Testis (tissue), 2 donors: ENCODE measurements at regions not wholly inside any gene's neighbourhood (a gene's known extent, or its start where the extent isn't known, plus 50 kb on each side); places are given as distances from the start of the nearest gene placed in this dataset.

Experiments
- DNase-seq: peaks from one replicate; pipeline ENCODE4 v3.0.0-alpha.2; 2019
- H3K27ac ChIP-seq, 2 donors: fragments of 200-600 bp; sonication (generic); one replicate each; pipeline ENCODE4 v1.5.1; 2019
- H3K27me3 ChIP-seq: fragments of 200-600 bp; sonication (generic); one replicate; pipeline ENCODE4 v1.5.1; 2019
- H3K36me3 ChIP-seq: fragments of 200-600 bp; sonication (generic); one replicate; pipeline ENCODE4 v1.5.1; 2017; ENCODE audit warnings: low read depth; ENCODE audit errors: missing control alignments
- H3K4me1 ChIP-seq: fragments of 200-600 bp; sonication (generic); one replicate; pipeline ENCODE4 v1.5.1; 2019
- H3K4me3 ChIP-seq, 2 donors: fragments of 200-600 bp; sonication (generic); one replicate each; pipeline ENCODE4 v1.5.1; 2017 to 2019
- H3K9me3 ChIP-seq: fragments of 200-600 bp; sonication (generic); one replicate; pipeline ENCODE4 v1.5.1; 2017
- POLR2A ChIP-seq: fragments of 450-650 bp; IDR thresholded peaks from one replicate; pipeline ENCODE4 v1.6.1; 2017; ENCODE audit warnings: antibody characterized with exemption, mild to moderate bottlenecking, moderate library complexity
- WGBS, 2 donors: methylation state at CpG; one replicate each; pipeline ENCODE4 v1.1.5; 2018; 5-methylcytosine and 5-hydroxymethylcytosine counted together
- intact Hi-C: fragments of 100-400 bp; cut with DNase I; formaldehyde crosslinking; loops from one replicate; pipeline ENCODE4 v1.15.1; 2023; ENCODE audit warnings: low total_unique reads
- TF ChIP-seq, protein P1 (sequence below), 3 experiments: fragments of 450-650 bp in 2 of 3; fragments of 200-600 bp in 1 of 3; sonication (generic) in 1 of 3; IDR thresholded peaks; one replicate each; pipeline ENCODE4 v1.5.1; 2016 to 2019; ENCODE audit warnings: antibody characterized with exemption in 3 of 3, mild to moderate bottlenecking in 2 of 3, moderate library complexity in 1 of 3

DNA sequence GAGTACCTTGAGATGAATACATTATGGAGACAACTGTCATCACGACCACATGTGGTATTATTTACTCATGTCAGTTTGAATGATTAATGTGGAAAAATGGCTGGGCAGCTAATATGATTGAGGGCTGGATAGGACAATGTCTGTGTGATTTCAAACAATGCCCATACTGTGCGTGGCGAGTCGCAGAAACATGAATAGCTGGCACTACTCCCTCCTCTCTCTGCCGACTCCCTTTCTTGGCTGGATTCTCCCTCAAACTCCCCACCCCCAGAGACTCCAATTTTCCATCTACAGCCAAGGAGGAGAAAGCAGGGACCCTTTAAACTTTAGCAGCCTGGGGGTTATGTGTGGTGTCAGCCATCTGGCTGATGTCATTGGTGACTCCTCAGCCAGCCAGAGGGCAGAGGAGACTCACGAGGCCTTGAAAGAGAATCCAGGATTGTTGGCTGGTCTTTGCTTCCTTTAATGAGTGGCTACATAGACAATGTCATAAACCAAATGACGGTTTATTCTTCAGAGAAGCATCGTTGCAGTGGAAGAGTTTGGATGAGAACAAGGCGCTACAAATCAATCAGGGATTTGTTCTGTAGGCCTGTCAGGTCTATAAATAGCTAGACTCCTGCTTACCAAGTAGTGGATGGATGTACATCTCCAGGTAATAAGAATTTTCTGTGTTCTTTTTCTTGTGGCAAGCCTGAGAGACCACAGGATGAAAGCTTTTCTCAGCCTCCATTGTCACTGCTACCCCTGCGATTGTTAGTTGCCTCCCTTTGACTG, 165.6 kb downstream of the DLEU7 start:
- intact Hi-C loops = no loop called here
- H3K36me3 ChIP-seq = no peaks in the 10 kb centered on the region
- TF ChIP-seq, protein P1, sequence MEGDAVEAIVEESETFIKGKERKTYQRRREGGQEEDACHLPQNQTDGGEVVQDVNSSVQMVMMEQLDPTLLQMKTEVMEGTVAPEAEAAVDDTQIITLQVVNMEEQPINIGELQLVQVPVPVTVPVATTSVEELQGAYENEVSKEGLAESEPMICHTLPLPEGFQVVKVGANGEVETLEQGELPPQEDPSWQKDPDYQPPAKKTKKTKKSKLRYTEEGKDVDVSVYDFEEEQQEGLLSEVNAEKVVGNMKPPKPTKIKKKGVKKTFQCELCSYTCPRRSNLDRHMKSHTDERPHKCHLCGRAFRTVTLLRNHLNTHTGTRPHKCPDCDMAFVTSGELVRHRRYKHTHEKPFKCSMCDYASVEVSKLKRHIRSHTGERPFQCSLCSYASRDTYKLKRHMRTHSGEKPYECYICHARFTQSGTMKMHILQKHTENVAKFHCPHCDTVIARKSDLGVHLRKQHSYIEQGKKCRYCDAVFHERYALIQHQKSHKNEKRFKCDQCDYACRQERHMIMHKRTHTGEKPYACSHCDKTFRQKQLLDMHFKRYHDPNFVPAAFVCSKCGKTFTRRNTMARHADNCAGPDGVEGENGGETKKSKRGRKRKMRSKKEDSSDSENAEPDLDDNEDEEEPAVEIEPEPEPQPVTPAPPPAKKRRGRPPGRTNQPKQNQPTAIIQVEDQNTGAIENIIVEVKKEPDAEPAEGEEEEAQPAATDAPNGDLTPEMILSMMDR (IDR thresholded peaks at IDR 0.05) = no peak
- TF ChIP-seq POLR2A = no peak
- peak overlapping the region; percentile 66 for H3K27ac ChIP-seq
- WGBS, 2 donors = 60 to 63% methylated on average over 10 of the region's 10 CpGs
- peaks cover 27% of the 10 kb centered on the region for H3K4me1 ChIP-seq
- no peaks in the 10 kb centered on the region for H3K27me3 ChIP-seq
- H3K9me3 ChIP-seq = no peaks in the 10 kb centered on the region
- peak; percentile 79 for DNase-seq
- peak overlapping the region in 1 of 2 donors; percentile 36 for H3K4me3 ChIP-seq

DNA sequence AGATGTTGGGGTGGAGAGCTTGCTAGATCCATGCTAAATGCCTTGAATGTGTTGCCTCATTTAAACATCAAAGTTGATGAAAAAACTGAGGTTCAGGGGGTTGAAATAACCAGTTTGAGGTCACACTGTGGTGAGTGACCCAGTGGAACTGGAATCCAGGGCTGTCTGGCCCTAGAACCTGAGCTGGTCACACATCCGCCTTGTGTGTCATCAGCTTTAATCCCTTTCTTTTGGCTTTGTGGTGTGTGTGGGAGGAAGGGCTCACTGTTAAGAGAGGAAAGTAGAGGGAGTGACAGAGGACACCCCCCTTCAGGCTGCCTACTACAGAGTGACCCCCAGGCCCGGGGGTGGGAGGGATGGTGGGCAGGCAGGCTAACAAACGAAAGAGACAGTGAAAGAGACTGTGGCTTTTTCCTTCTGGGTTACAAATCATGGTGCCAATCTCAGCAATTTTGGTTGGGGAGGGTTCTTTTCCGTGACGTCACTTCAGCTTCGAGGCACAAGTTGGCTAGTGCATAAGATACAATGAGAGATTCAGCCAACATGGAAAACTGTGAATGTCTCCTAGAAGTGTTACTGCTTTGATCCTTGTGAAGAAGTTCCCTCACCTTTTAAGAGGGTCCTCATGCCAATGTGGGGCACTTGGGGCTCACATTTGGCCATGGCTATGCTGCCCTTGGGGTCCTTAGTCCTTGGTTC, 164.9 kb downstream of the DLEU7 start:
- peak overlapping the region; percentile 66 for H3K27ac ChIP-seq
- TF ChIP-seq, protein P1 (IDR thresholded peaks at IDR 0.05) = no peak
- no peak for TF ChIP-seq POLR2A
- no peaks in the 10 kb centered on the region for H3K36me3 ChIP-seq
- peak; percentile 43 for DNase-seq
- intact Hi-C loops = no loop called here
- H3K4me3 ChIP-seq = peak overlapping the region in 1 of 2 donors; percentile 36
- no peaks in the 10 kb centered on the region for H3K27me3 ChIP-seq
- 68 to 83% methylated on average over 6 of the region's 6 CpGs for WGBS, 2 donors
- H3K4me1 ChIP-seq = peaks cover 33% of the 10 kb centered on the region
- H3K9me3 ChIP-seq = no peaks in the 10 kb centered on the region

DNA sequence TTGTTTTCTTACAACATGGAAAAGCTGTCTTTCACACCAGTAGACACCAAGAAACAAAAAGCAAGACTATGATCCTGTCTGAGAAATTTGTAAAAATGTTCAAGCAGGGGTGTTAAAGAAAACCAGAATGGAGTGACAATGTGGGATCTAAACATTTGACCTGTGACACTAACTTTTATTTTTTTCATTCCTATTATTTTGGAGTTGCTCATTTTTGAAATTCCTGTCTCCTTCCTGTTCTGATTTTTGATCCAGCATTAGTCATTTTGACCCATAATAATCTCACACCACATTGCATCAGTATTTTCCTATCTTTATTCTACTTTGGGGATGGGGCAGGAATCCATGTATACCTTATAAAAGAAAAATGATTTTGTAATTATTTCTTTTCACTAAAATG, 164.2 kb downstream of the DLEU7 start:
- peak overlapping the region in 1 of 2 donors; percentile 36 for H3K4me3 ChIP-seq
- intact Hi-C loops = no loop called here
- peak overlapping the region; percentile 66 for H3K27ac ChIP-seq
- H3K27me3 ChIP-seq = no peaks in the 10 kb centered on the region
- no peaks in the 10 kb centered on the region for H3K9me3 ChIP-seq
- peaks cover 36% of the 10 kb centered on the region for H3K4me1 ChIP-seq
- no peaks in the 10 kb centered on the region for H3K36me3 ChIP-seq
- TF ChIP-seq, protein P1 (IDR thresholded peaks at IDR 0.05) = no peak
- TF ChIP-seq POLR2A = no peak
- no peak for DNase-seq

DNA sequence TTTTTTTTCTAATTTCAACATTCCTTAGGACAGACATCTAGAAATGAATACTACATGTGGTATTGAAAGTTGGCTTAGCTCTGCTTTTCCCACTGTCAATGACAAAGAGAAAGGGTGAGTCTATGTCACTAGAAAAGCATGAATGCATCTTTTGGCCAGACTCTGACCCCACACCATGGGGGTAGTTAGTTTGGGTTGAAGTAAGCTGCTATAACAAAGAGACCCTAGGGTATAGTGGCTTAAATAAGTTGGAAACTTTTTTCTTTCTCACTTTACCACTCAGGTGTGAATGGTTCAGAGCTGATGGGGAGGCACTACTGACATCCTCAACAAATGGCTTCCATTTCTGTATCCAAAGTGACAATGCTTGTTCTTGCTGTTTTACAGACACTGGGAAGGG, 161.5 kb downstream of the DLEU7 start:
- H3K27ac ChIP-seq = no peak overlapping the region
- H3K4me3 ChIP-seq = no peak overlapping the region
- intact Hi-C loops = no loop called here
- H3K9me3 ChIP-seq = no peaks in the 10 kb centered on the region
- DNase-seq = no peak
- H3K36me3 ChIP-seq = no peaks in the 10 kb centered on the region
- H3K4me1 ChIP-seq = peaks cover 43% of the 10 kb centered on the region
- TF ChIP-seq, protein P1 (IDR thresholded peaks at IDR 0.05) = no peak
- TF ChIP-seq POLR2A = no peak
- H3K27me3 ChIP-seq = no peaks in the 10 kb centered on the region
